H1 (cell line): ENCODE measurements at regions not wholly inside any gene's neighbourhood (a gene's known extent, or its start where the extent isn't known, plus 50 kb on each side); places are given as distances from the start of the nearest gene placed in this dataset.

Source experiments
- CTCF ChIA-PET: fragments of 300-600 bp; sonication (Branson Sonifier 250); formaldehyde crosslinking; loops from one replicate; lab custom pipeline; 2021; ENCODE audit not compliant: partially characterized antibody; lab: Charles Lee
- POLR2A ChIA-PET: fragments of 300-600 bp; sonication (Branson Sonifier 250); formaldehyde crosslinking; loops from one replicate; lab custom pipeline; 2021; ENCODE audit warnings: inconsistent platforms; ENCODE audit not compliant: partially characterized antibody; lab: Charles Lee
- DNase-seq, 2 experiments: peaks; one replicate each; pipeline versions ENCODE4 v3.0.0 to v3.0.0-alpha.2; 2010 to 2022; ENCODE audit warnings: low spot score in 2 of 2, low read depth in 1 of 2, mixed read lengths in 1 of 2
- FAIRE-seq: peaks from 2 replicates; lab custom pipeline; 2011; peaks lifted over from hg19 to GRCh38; lab: Jason Lieb, UNC
- H2AFZ ChIP-seq: 2 replicates; pipeline ENCODE4 v1.8.1; 2012; ENCODE audit warnings: low read length, inconsistent platforms
- H2AK5ac ChIP-seq: 2 replicates; pipeline ENCODE4 v1.6.1; 2013; ENCODE audit warnings: low read depth, low read length
- H2BK120ac ChIP-seq: replicated peaks from 2 replicates; pipeline ENCODE3; 2013; ENCODE audit warnings: low read depth, low read length, inconsistent platforms
- H2BK12ac ChIP-seq: 2 replicates; pipeline ENCODE4 v1.6.1; 2013; ENCODE audit warnings: low read depth, low read length
- H2BK15ac ChIP-seq: 2 replicates; pipeline ENCODE4 v1.6.1; 2013; ENCODE audit warnings: low read length
- H2BK20ac ChIP-seq: 2 replicates; pipeline ENCODE4 v1.6.1; 2013; ENCODE audit warnings: low read length
- H2BK5ac ChIP-seq: 2 replicates; pipeline ENCODE4 v1.6.1; 2013; ENCODE audit warnings: low read depth, low read length
- H3K14ac ChIP-seq: 2 replicates; pipeline ENCODE4 v1.6.1; 2013; ENCODE audit warnings: inconsistent platforms; ENCODE audit not compliant: insufficient read length
- H3K18ac ChIP-seq: 2 replicates; pipeline ENCODE4 v1.6.1; 2013; ENCODE audit warnings: low read length; ENCODE audit errors: extremely low read depth
- H3K23ac ChIP-seq: 2 replicates; pipeline ENCODE4 v1.6.1; 2013; ENCODE audit warnings: inconsistent platforms; ENCODE audit not compliant: insufficient read length
- H3K23me2 ChIP-seq: 2 replicates; pipeline ENCODE4 v1.6.1; 2013; ENCODE audit warnings: low read depth, low read length
- H3K27ac ChIP-seq: 2 replicates; pipeline ENCODE4 v1.6.1; 2011; ENCODE audit warnings: low read depth, low read length, inconsistent platforms
- H3K27me3 ChIP-seq, 4 experiments: replicated peaks in 1 of 4; 1 replicate in 1 of 4; 2 replicates in 3 of 4; pipeline versions ENCODE4 v1.6.1 to v1.8.1; 2011 to 2013; ENCODE audit warnings: low read length in 3 of 4, mild to moderate bottlenecking in 3 of 4, inconsistent platforms in 2 of 4, mixed read lengths in 2 of 4, moderate library complexity in 1 of 4; ENCODE audit not compliant: control insufficient read depth in 3 of 4, insufficient read depth in 3 of 4; ENCODE audit errors: extremely low read depth in 1 of 4
- H3K36me3 ChIP-seq, 4 experiments: 2 replicates each; pipeline versions ENCODE4 v1.6.1 to v1.8.1; 2011 to 2013; ENCODE audit warnings: mild to moderate bottlenecking in 4 of 4, low read length in 3 of 4, moderate library complexity in 2 of 4, control low read depth in 1 of 4, inconsistent platforms in 1 of 4; ENCODE audit not compliant: insufficient read depth in 4 of 4, control insufficient read depth in 2 of 4
- H3K4ac ChIP-seq: replicated peaks from 2 replicates; pipeline ENCODE3; 2013; ENCODE audit warnings: low read length, low read depth, mixed read lengths, inconsistent platforms; ENCODE audit not compliant: insufficient read length
- H3K4me1 ChIP-seq, 4 experiments: replicated peaks in 1 of 4; 1 replicate in 1 of 4; 2 replicates in 3 of 4; pipeline versions ENCODE4 v1.6.1 to v1.8.1; 2011 to 2013; ENCODE audit warnings: low read length in 3 of 4, inconsistent platforms in 2 of 4, mixed read lengths in 1 of 4; ENCODE audit not compliant: insufficient read depth in 4 of 4, control insufficient read depth in 3 of 4
- H3K4me2 ChIP-seq, 2 experiments: 2 replicates each; pipeline versions ENCODE4 v1.6.1 to v1.8.1; 2011 to 2013; ENCODE audit warnings: low read depth in 2 of 2, low read length in 2 of 2, control low read depth in 1 of 2, inconsistent platforms in 1 of 2, mild to moderate bottlenecking in 1 of 2; ENCODE audit not compliant: insufficient read depth in 1 of 2
- H3K4me3 ChIP-seq, 4 experiments: fragments of 200-600, 300-600 bp in 1 of 4; sonication (generic), shearing (Covaris generic), sonication (Bioruptor Twin) in 1 of 4; 2 replicates each; pipeline versions ENCODE4 v1.5.1 to v1.8.1; 2011 to 2016; ENCODE audit warnings: low read length in 4 of 4, low read depth in 3 of 4, control low read depth in 2 of 4, inconsistent platforms in 2 of 4, mild to moderate bottlenecking in 2 of 4, mixed read lengths in 1 of 4, moderate library complexity in 1 of 4; ENCODE audit not compliant: insufficient read depth in 2 of 4; ENCODE audit errors: extremely low read depth in 1 of 4
- H3K56ac ChIP-seq: replicated peaks from 2 replicates; pipeline ENCODE3; 2013; ENCODE audit warnings: low read depth, mild to moderate bottlenecking, mixed read lengths, low read length, inconsistent platforms; ENCODE audit not compliant: insufficient read length
- H3K79me1 ChIP-seq: 2 replicates; pipeline ENCODE4 v1.6.1; 2013; ENCODE audit warnings: low read depth, low read length, control low read depth
- H3K79me2 ChIP-seq, 2 experiments: 2 replicates each; pipeline versions ENCODE4 v1.6.1 to v1.8.1; 2012 to 2013; ENCODE audit warnings: low read length in 2 of 2, mild to moderate bottlenecking in 2 of 2, inconsistent platforms in 1 of 2; ENCODE audit not compliant: insufficient read depth in 2 of 2, control insufficient read depth in 1 of 2
- H3K9ac ChIP-seq, 4 experiments: replicated peaks in 1 of 4; 1 replicate in 1 of 4; 2 replicates in 3 of 4; pipeline versions ENCODE4 v1.6.1 to v1.8.1; 2011 to 2013; ENCODE audit warnings: low read depth in 3 of 4, low read length in 3 of 4, control low read depth in 2 of 4, mild to moderate bottlenecking in 2 of 4, moderate library complexity in 2 of 4, inconsistent platforms in 1 of 4; ENCODE audit errors: extremely low read depth in 1 of 4
- H3K9me3 ChIP-seq, 2 experiments: 2 replicates each; pipeline versions ENCODE4 v1.6.1 to v1.8.1; 2012 to 2013; ENCODE audit warnings: mild to moderate bottlenecking in 2 of 2, moderate library complexity in 2 of 2, control low read depth in 1 of 2, inconsistent platforms in 1 of 2, low read depth in 1 of 2, low read length in 1 of 2, mixed read lengths in 1 of 2; ENCODE audit not compliant: insufficient read depth in 2 of 2
- H4K20me1 ChIP-seq, 2 experiments: replicated peaks in 1 of 2; 2 replicates each; pipeline versions ENCODE3 to v1.8.1; 2011 to 2013; ENCODE audit warnings: inconsistent platforms in 2 of 2, low read length in 2 of 2, mild to moderate bottlenecking in 1 of 2; ENCODE audit not compliant: insufficient read depth in 2 of 2, control insufficient read depth in 1 of 2
- H4K5ac ChIP-seq: 2 replicates; pipeline ENCODE4 v1.6.1; 2013; ENCODE audit warnings: low read length, low read depth, mixed read lengths, inconsistent platforms; ENCODE audit not compliant: insufficient read length
- H4K8ac ChIP-seq: 2 replicates; pipeline ENCODE4 v1.8.0; 2013; ENCODE audit warnings: mild to moderate bottlenecking, moderate library complexity, low read length, inconsistent platforms; ENCODE audit not compliant: insufficient read depth; ENCODE audit errors: extremely low read depth
- H4K91ac ChIP-seq: replicated peaks from 2 replicates; pipeline ENCODE3; 2013; ENCODE audit warnings: low read length, mixed read lengths, inconsistent platforms; ENCODE audit not compliant: insufficient read length
- ASH2L ChIP-seq: fragments of 200-600, 300-600 bp; sonication (generic); IDR thresholded peaks from one replicate; pipeline ENCODE4 v1.7.1; 2017; ENCODE audit warnings: low read length
- BCL11A ChIP-seq, 2 experiments: IDR thresholded peaks; one replicate each; pipeline ENCODE4 v1.6.1; 2011; ENCODE audit warnings: low read depth in 2 of 2, low read length in 2 of 2, mild to moderate bottlenecking in 2 of 2
- CHD2 ChIP-seq: IDR thresholded peaks from 2 replicates; pipeline ENCODE4 v1.6.1; 2012; ENCODE audit warnings: low read length, improper control_type of control experiment
- E2F6 ChIP-seq: IDR thresholded peaks from 2 replicates; pipeline ENCODE4 v1.6.1; 2012; ENCODE audit warnings: inconsistent platforms
- EGR1 ChIP-seq: IDR thresholded peaks from 2 replicates; pipeline ENCODE4 v1.6.1; 2011; ENCODE audit warnings: low read depth, low read length, borderline replicate concordance
- KDM1A ChIP-seq: fragments of 200-600, 300-600 bp; sonication (generic); IDR thresholded peaks from 2 replicates; pipeline ENCODE4 v1.7.1; 2016; ENCODE audit warnings: mild to moderate bottlenecking, low read length, borderline replicate concordance
- PHF8 ChIP-seq: fragments of 200-600 bp; sonication (generic); conservative IDR thresholded peaks from 2 replicates; pipeline ENCODE4 v1.7.1; 2012; ENCODE audit warnings: low read depth, mild to moderate bottlenecking, inconsistent platforms, low read length, moderate library complexity
- POLR2A ChIP-seq, 2 experiments: IDR thresholded peaks; 1 replicate in 1 of 2; 2 replicates in 1 of 2; pipeline ENCODE4 v1.6.1; 2011; ENCODE audit warnings: low read depth in 2 of 2, low read length in 2 of 2, mild to moderate bottlenecking in 2 of 2; ENCODE audit errors: control extremely low read depth in 1 of 2
- POLR2AphosphoS5 ChIP-seq: IDR thresholded peaks from 2 replicates; pipeline ENCODE4 v1.6.1; 2011; ENCODE audit warnings: low read depth, low read length
- RAD21 ChIP-seq, 2 experiments: IDR thresholded peaks in 1 of 2; conservative IDR thresholded peaks in 1 of 2; 2 replicates each; pipeline ENCODE4 v1.6.1; 2011; ENCODE audit warnings: low read depth in 2 of 2, low read length in 2 of 2, improper control_type of control experiment in 1 of 2, inconsistent platforms in 1 of 2, mild to moderate bottlenecking in 1 of 2, moderate library complexity in 1 of 2
- SIX5 ChIP-seq: IDR thresholded peaks from 2 replicates; pipeline ENCODE4 v1.6.1; 2011; ENCODE audit warnings: mild to moderate bottlenecking, low read depth, low read length
- SP2 ChIP-seq: IDR thresholded peaks from 2 replicates; pipeline ENCODE4 v1.6.1; 2012; ENCODE audit warnings: mild to moderate bottlenecking, low read length, inconsistent platforms
- SP4 ChIP-seq: IDR thresholded peaks from 2 replicates; pipeline ENCODE4 v1.6.1; 2012; ENCODE audit warnings: low read length, inconsistent platforms
- TAF1 ChIP-seq: IDR thresholded peaks from 2 replicates; pipeline ENCODE4 v1.6.1; 2011; ENCODE audit warnings: mild to moderate bottlenecking, low read depth, low read length
- TBP ChIP-seq: IDR thresholded peaks from 2 replicates; pipeline ENCODE4 v1.6.1; 2011; ENCODE audit warnings: low read depth, low read length, improper control_type of control experiment
- TCF12 ChIP-seq: IDR thresholded peaks from 2 replicates; pipeline ENCODE4 v1.6.1; 2011; ENCODE audit warnings: low read depth, mild to moderate bottlenecking, low read length
- WGBS, 2 experiments: shearing (Covaris generic) in 1 of 2; methylation state at CpG; one replicate each; pipeline versions ENCODE4 v1.1.6 to v1.1.7; 2013 to 2015; ENCODE audit warnings: low lambda C conversion rate in 2 of 2, mixed read lengths in 2 of 2, inconsistent platforms in 1 of 2, low coverage in 1 of 2, missing lambda C conversion rate in 1 of 2; ENCODE audit not compliant: insufficient replicate concordance in 2 of 2, insufficient coverage in 1 of 2, insufficient read length in 1 of 2; ENCODE audit errors: extremely low coverage in 1 of 2, missing lambda C conversion rate in 1 of 2; 5-methylcytosine and 5-hydroxymethylcytosine counted together

- Histone ChIP-seq H3K56ac (no peak overlapping the region), H3K4me3 (no peak overlapping the region), H2BK12ac (no peak overlapping the region), H3K23me2 (no peaks in the 10 kb centered on the region), H3K79me2 (no peaks in the 10 kb centered on the region), H3K9ac (no peak overlapping the region), H3K9me3 (no peaks in the 10 kb centered on the region), H4K5ac (no peak overlapping the region), H3K79me1 (no peaks in the 10 kb centered on the region), H2AK5ac (no peak overlapping the region), H3K36me3 (no peaks in the 10 kb centered on the region), H3K27me3 (no peaks in the 10 kb centered on the region), H4K20me1 (no peaks in the 10 kb centered on the region), H4K8ac (no peak overlapping the region), H2BK15ac (no peak overlapping the region), H2AFZ (no peak overlapping the region), H2BK5ac (no peak overlapping the region), H2BK20ac (no peak overlapping the region), H4K91ac (no peak overlapping the region), H3K27ac (no peak overlapping the region), H3K23ac (no peak overlapping the region), H3K4me1 (no peaks in the 10 kb centered on the region), H3K4me2 (no peak overlapping the region), H3K14ac (no peak overlapping the region), H2BK120ac (no peak overlapping the region), H3K18ac (no peak overlapping the region), H3K4ac (no peak overlapping the region)
- DNase-seq (no peak), FAIRE-seq (no peak)
- CTCF ChIA-PET = no interaction called here
- POLR2A ChIA-PET = no interaction called here
- WGBS, 2 experiments = 84% methylated on average over 2 of the region's 2 CpGs; no CpG with 5 or more reads in 1 of the 2 experiments
- TF ChIP-seq TBP (no peak), EGR1 (no peak), KDM1A (no peak), E2F6 (no peak), BCL11A (IDR thresholded peaks at IDR 0.05; ENCODE audit: low read depth in 2 of 2, low read length in 2 of 2) (no peak), SIX5 (no peak), POLR2AphosphoS5 (no peak), PHF8 (no peak), SP2 (no peak), SP4 (no peak), POLR2A (IDR thresholded peaks at IDR 0.05; ENCODE audit: control extremely low read depth in 1 of 2, low read depth in 2 of 2, low read length in 2 of 2) (no peak), ASH2L (no peak), RAD21 (IDR thresholded peaks at IDR 0.05 in 1 of 2, conservative IDR thresholded peaks at IDR 0.05 in 1 of 2; ENCODE audit: low read depth in 2 of 2, low read length in 2 of 2) (no peak), TAF1 (no peak), TCF12 (no peak), CHD2 (no peak)
Measured at GRCh38 chr7:104048055-104048454, 58.6 kb upstream of the RELN start.
